ENCODE measurements at regions not wholly inside any gene's neighbourhood (a gene's known extent, or its start where the extent isn't known, plus 50 kb on each side); places are given as distances from the start of the nearest gene placed in this dataset.

GRCh38 chr6:81572020-81572419 is 180.5 kb downstream of the TENT5A start:
- TF ChIP-seq, protein P1, sequence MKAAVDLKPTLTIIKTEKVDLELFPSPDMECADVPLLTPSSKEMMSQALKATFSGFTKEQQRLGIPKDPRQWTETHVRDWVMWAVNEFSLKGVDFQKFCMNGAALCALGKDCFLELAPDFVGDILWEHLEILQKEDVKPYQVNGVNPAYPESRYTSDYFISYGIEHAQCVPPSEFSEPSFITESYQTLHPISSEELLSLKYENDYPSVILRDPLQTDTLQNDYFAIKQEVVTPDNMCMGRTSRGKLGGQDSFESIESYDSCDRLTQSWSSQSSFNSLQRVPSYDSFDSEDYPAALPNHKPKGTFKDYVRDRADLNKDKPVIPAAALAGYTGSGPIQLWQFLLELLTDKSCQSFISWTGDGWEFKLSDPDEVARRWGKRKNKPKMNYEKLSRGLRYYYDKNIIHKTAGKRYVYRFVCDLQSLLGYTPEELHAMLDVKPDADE (IDR thresholded peaks at IDR 0.05): no peak
- TF ChIP-seq STAT1 (IDR thresholded peaks at IDR 0.05; ENCODE audit: unreplicated experiment) (no peak), CREB1 (CRISPR knock-in tag; IDR thresholded peaks at IDR 0.05; ENCODE audit: low read depth) (no peak), NANOG (IDR thresholded peaks at IDR 0.05; ENCODE audit: borderline replicate concordance) (no peak), POLR2AphosphoS5 (IDR thresholded peaks at IDR 0.05; ENCODE audit: low read depth) (no peak), ZNF331 (CRISPR knock-in tag; IDR thresholded peaks at IDR 0.05; ENCODE audit: low read depth) (no peak), REST (IDR thresholded peaks at IDR 0.05; ENCODE audit: unreplicated experiment) (no peak), ZNF114 (CRISPR knock-in tag; IDR thresholded peaks at IDR 0.05) (no peak), ZNF462 (CRISPR knock-in tag; IDR thresholded peaks at IDR 0.05) (no peak), EZH2 (IDR thresholded peaks at IDR 0.05; ENCODE audit: low read depth, unreplicated experiment) (no peak), EZH2phosphoT487 (IDR thresholded peaks at IDR 0.05; ENCODE audit: unreplicated experiment) (no peak), JUNB (IDR thresholded peaks at IDR 0.05; ENCODE audit: unreplicated experiment) (no peak)
- TF ChIP-seq, protein P2, sequence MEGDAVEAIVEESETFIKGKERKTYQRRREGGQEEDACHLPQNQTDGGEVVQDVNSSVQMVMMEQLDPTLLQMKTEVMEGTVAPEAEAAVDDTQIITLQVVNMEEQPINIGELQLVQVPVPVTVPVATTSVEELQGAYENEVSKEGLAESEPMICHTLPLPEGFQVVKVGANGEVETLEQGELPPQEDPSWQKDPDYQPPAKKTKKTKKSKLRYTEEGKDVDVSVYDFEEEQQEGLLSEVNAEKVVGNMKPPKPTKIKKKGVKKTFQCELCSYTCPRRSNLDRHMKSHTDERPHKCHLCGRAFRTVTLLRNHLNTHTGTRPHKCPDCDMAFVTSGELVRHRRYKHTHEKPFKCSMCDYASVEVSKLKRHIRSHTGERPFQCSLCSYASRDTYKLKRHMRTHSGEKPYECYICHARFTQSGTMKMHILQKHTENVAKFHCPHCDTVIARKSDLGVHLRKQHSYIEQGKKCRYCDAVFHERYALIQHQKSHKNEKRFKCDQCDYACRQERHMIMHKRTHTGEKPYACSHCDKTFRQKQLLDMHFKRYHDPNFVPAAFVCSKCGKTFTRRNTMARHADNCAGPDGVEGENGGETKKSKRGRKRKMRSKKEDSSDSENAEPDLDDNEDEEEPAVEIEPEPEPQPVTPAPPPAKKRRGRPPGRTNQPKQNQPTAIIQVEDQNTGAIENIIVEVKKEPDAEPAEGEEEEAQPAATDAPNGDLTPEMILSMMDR (conservative IDR thresholded peaks at IDR 0.05; ENCODE audit: low read depth in 2 of 2): no peak
- H3K4me3 ChIP-seq: no peak overlapping the region
- no peak overlapping the region for H2AFZ ChIP-seq
- no peaks in the 10 kb centered on the region for H3K79me2 ChIP-seq (replicated peaks; ENCODE audit: insufficient read depth)
- peaks cover 6% of the 10 kb centered on the region; the same call in 1 of the 2 replicates for H3K9me2 ChIP-seq (ENCODE audit: insufficient read depth)
- no peak for DNase-seq (ENCODE audit: low spot score)
- ATAC-seq: no peak
- no peaks in the 10 kb centered on the region for H4K20me1 ChIP-seq (replicated peaks; ENCODE audit: insufficient read depth)
- no peaks in the 10 kb centered on the region for H3K36me3 Mint-ChIP-seq (ENCODE audit: low read depth)
- H3K4me1 ChIP-seq (ENCODE audit: insufficient read depth): no peaks in the 10 kb centered on the region
- no peak overlapping the region for H3K4me3 Mint-ChIP-seq
- no peaks in the 10 kb centered on the region for H3K9me3 Mint-ChIP-seq
- no peak overlapping the region for H3K4me2 ChIP-seq
- H3F3A ChIP-seq (replicated peaks; ENCODE audit: low read depth): no peaks in the 10 kb centered on the region
- H3K27ac ChIP-seq (ENCODE audit: low read depth): no peak overlapping the region
- H3K27ac Mint-ChIP-seq: no peak overlapping the region
- no peaks in the 10 kb centered on the region for H3K4me1 Mint-ChIP-seq
- no peaks in the 10 kb centered on the region for H3K27me3 Mint-ChIP-seq (ENCODE audit: insufficient read depth, low read depth, poor library complexity)
- no peaks in the 10 kb centered on the region for H3K36me3 ChIP-seq (ENCODE audit: insufficient read depth)
- H3K27me3 ChIP-seq (ENCODE audit: insufficient read depth): no peaks in the 10 kb centered on the region

Measured in GM23338 (cell line).